A549 (cell line): ENCODE measurements at regions not wholly inside any gene's neighbourhood (a gene's known extent, or its start where the extent isn't known, plus 50 kb on each side); places are given as distances from the start of the nearest gene placed in this dataset.

Experiments
- ATAC-seq, 2 experiments: fragments of 200-7000 bp in 1 of 2; fragments of >200 bp in 1 of 2; cut with Nextera tagmentation in 1 of 2; cut with Tn5 transposase in 1 of 2; 3 replicates each; pipeline versions ENCODE4 v1.8.0 to v1.9.1; 2018 to 2020; ENCODE audit warnings: mild to moderate bottlenecking in 1 of 2, moderate library complexity in 1 of 2
- CTCF ChIA-PET: fragments of 300-600 bp; sonication (Branson Sonifier 250); formaldehyde crosslinking; extraction: SDS; loops from one replicate; lab custom pipeline; 2021; ENCODE audit warnings: antibody characterized with exemption, inconsistent platforms; lab: Yijun Ruan, JAX
- POLR2A ChIA-PET: fragments of 350-600 bp; formaldehyde crosslinking; extraction: SDS; loops from one replicate; lab custom pipeline; 2021; ENCODE audit warnings: antibody characterized with exemption, inconsistent platforms; lab: Yijun Ruan, JAX
- DNase-seq, 2 experiments: peaks; one replicate each; pipeline versions ENCODE4 v3.0.0 to v3.0.0-alpha.2; 2011 to 2016; ENCODE audit warnings: low read depth in 1 of 2, low spot score in 1 of 2
- FAIRE-seq: peaks from 2 replicates; lab custom pipeline; 2011; peaks lifted over from hg19 to GRCh38; lab: Jason Lieb, UNC
- H3K27ac ChIP-seq, 2 experiments: fragments of >200 bp; sonication (Bioruptor Twin); formaldehyde crosslinking; 3 replicates each; pipeline ENCODE4 v1.5.1; 2016 to 2017
- H3K4me1 ChIP-seq: fragments of >200 bp; sonication (Bioruptor Twin); formaldehyde crosslinking; 3 replicates; pipeline ENCODE4 v1.6.1; 2016
- H3K4me2 ChIP-seq: fragments of >200 bp; sonication (Bioruptor Twin); formaldehyde crosslinking; 3 replicates; pipeline ENCODE4 v1.6.1; 2016
- H3K4me3 ChIP-seq: fragments of >200 bp; sonication (Bioruptor Twin); formaldehyde crosslinking; 3 replicates; pipeline ENCODE4 v1.5.1; 2016
- H3K9me3 ChIP-seq: fragments of >200 bp; sonication (Bioruptor Twin); formaldehyde crosslinking; 3 replicates; pipeline ENCODE4 v1.6.1; 2016
- BHLHE40 ChIP-seq: IDR thresholded peaks from 2 replicates; pipeline ENCODE4 v1.6.1; 2012; ENCODE audit warnings: low read depth, low read length, inconsistent platforms
- CEBPB ChIP-seq, 2 experiments: fragments of >200 bp in 1 of 2; sonication (Bioruptor Twin) in 1 of 2; formaldehyde crosslinking in 1 of 2; IDR thresholded peaks; 2 replicates each; pipeline ENCODE4 v1.6.1; 2012 to 2016
- CHD2 ChIP-seq: fragments of 150-350 bp; IDR thresholded peaks from 2 replicates; pipeline ENCODE4 v1.6.1; 2014; ENCODE audit warnings: low read length; ENCODE audit not compliant: partially characterized antibody
- EHF ChIP-seq: fragments of 250-450 bp; sonication (Bioruptor Pico); IDR thresholded peaks from 2 replicates; pipeline ENCODE4 v1.5.0; 2020; ENCODE audit warnings: mild to moderate bottlenecking
- EHMT2 ChIP-seq: fragments of 200-600 bp; sonication (generic); IDR thresholded peaks from 2 replicates; pipeline ENCODE4 v1.6.1; 2016; ENCODE audit warnings: antibody characterized with exemption, low read depth, mild to moderate bottlenecking, moderate library complexity
- EP300 ChIP-seq, 2 experiments: fragments of >200 bp; sonication (Bioruptor Twin); formaldehyde crosslinking; IDR thresholded peaks; 2 replicates in 1 of 2; 3 replicates in 1 of 2; pipeline ENCODE4 v1.6.1; 2016 to 2017
- ESRRA ChIP-seq: fragments of 150-350 bp; IDR thresholded peaks from 2 replicates; pipeline ENCODE4 v1.6.1; 2014; ENCODE audit warnings: mild to moderate bottlenecking, low read length, borderline replicate concordance
- FOXS1 ChIP-seq: fragments of 250-450 bp; sonication (Bioruptor Pico); IDR thresholded peaks from 2 replicates; pipeline ENCODE4 v1.5.0; 2020; ENCODE audit warnings: mild to moderate bottlenecking, moderate library complexity
- GATA3 ChIP-seq: IDR thresholded peaks from 2 replicates; pipeline ENCODE4 v1.6.1; 2012; ENCODE audit warnings: borderline replicate concordance
- HDAC2 ChIP-seq: fragments of 200-600 bp; sonication (generic); IDR thresholded peaks from 2 replicates; pipeline ENCODE4 v1.6.1; 2016
- HOXA7 ChIP-seq: fragments of 250-450 bp; sonication (Bioruptor Pico); IDR thresholded peaks from 2 replicates; pipeline ENCODE4 v1.5.0; 2020; ENCODE audit warnings: mild to moderate bottlenecking, moderate library complexity
- HOXB13 ChIP-seq: fragments of 250-450 bp; sonication (Bioruptor Pico); IDR thresholded peaks from 2 replicates; pipeline ENCODE4 v1.5.0; 2020; ENCODE audit warnings: low read depth, mild to moderate bottlenecking, moderate library complexity
- HOXB5 ChIP-seq: fragments of 250-450 bp; sonication (Bioruptor Pico); IDR thresholded peaks from 2 replicates; pipeline ENCODE4 v1.5.0; 2020; ENCODE audit warnings: mild to moderate bottlenecking, moderate library complexity
- MYC ChIP-seq: IDR thresholded peaks from 2 replicates; pipeline ENCODE4 v1.6.1; 2012; ENCODE audit warnings: mild to moderate bottlenecking, inconsistent platforms, low read length, improper control_type of control experiment, borderline replicate concordance
- NFE2L2 ChIP-seq: fragments of 150-350 bp; conservative IDR thresholded peaks from 2 replicates; pipeline ENCODE4 v1.6.1; 2014; ENCODE audit warnings: low read length
- RAD21 ChIP-seq, 2 experiments: fragments of >200 bp in 1 of 2; sonication (Bioruptor Twin) in 1 of 2; formaldehyde crosslinking in 1 of 2; IDR thresholded peaks in 1 of 2; conservative IDR thresholded peaks in 1 of 2; 2 replicates in 1 of 2; 3 replicates in 1 of 2; pipeline ENCODE4 v1.6.1; 2012 to 2018; ENCODE audit warnings: inconsistent platforms in 1 of 2
- RARB ChIP-seq: fragments of 250-450 bp; sonication (Bioruptor Pico); IDR thresholded peaks from 2 replicates; pipeline ENCODE4 v1.8.0; 2021; ENCODE audit warnings: mild to moderate bottlenecking, moderate library complexity
- RCOR1 ChIP-seq: fragments of 150-350 bp; IDR thresholded peaks from 2 replicates; pipeline ENCODE4 v1.6.1; 2014; ENCODE audit warnings: antibody characterized with exemption, low read length, low read depth
- RNF2 ChIP-seq: fragments of 200-600 bp; sonication (generic); IDR thresholded peaks from 2 replicates; pipeline ENCODE4 v1.6.1; 2016; ENCODE audit warnings: low read depth, mild to moderate bottlenecking, antibody characterized with exemption, moderate library complexity, borderline replicate concordance
- SREBF2 ChIP-seq: fragments of 450-650 bp; IDR thresholded peaks from 2 replicates; pipeline ENCODE4 v1.6.1; 2014; ENCODE audit warnings: mild to moderate bottlenecking, moderate library complexity
- TFCP2L1 ChIP-seq: fragments of 250-450 bp; sonication (Bioruptor Pico); IDR thresholded peaks from 2 replicates; pipeline ENCODE4 v1.5.0; 2021; ENCODE audit warnings: mild to moderate bottlenecking
- ZC3H11A ChIP-seq: fragments of 450-650 bp; IDR thresholded peaks from 2 replicates; pipeline ENCODE4 v1.6.1; 2014; ENCODE audit warnings: antibody characterized with exemption, mild to moderate bottlenecking
- ZNF302 ChIP-seq: fragments of 250-450 bp; sonication (Bioruptor Pico); IDR thresholded peaks from 2 replicates; pipeline ENCODE4 v1.9.0; 2021; ENCODE audit warnings: inconsistent platforms, mild to moderate bottlenecking, moderate library complexity
- ZSCAN20 ChIP-seq: fragments of 250-450 bp; sonication (Bioruptor Pico); IDR thresholded peaks from 2 replicates; pipeline ENCODE4 v1.8.0; 2022; ENCODE audit warnings: mild to moderate bottlenecking, moderate library complexity
- WGBS: methylation state at CpG from one replicate; pipeline ENCODE4 v1.1.6; 2017; ENCODE audit errors: missing lambda C conversion rate; 5-methylcytosine and 5-hydroxymethylcytosine counted together
- TF ChIP-seq, protein P1 (sequence below): fragments of >200 bp; sonication (Bioruptor Twin); formaldehyde crosslinking; IDR thresholded peaks from 2 replicates; pipeline ENCODE4 v1.6.1; 2016
- TF ChIP-seq, protein P2 (sequence below): IDR thresholded peaks from 2 replicates; pipeline ENCODE4 v1.6.1; 2012
- TF ChIP-seq, protein P3 (sequence below): fragments of 250-450 bp; sonication (Bioruptor Pico); IDR thresholded peaks from 2 replicates; pipeline ENCODE4 v1.5.0; 2020; ENCODE audit warnings: low read depth, mild to moderate bottlenecking, moderate library complexity
- TF ChIP-seq, protein P4 (sequence below): fragments of >200 bp; sonication (Bioruptor Twin); formaldehyde crosslinking; IDR thresholded peaks from 3 replicates; pipeline ENCODE4 v1.6.1; 2016
- TF ChIP-seq, protein P5 (sequence below): fragments of 150-350 bp; IDR thresholded peaks from 2 replicates; pipeline ENCODE4 v1.6.1; 2014; ENCODE audit warnings: low read depth, mild to moderate bottlenecking, low read length

DNA sequence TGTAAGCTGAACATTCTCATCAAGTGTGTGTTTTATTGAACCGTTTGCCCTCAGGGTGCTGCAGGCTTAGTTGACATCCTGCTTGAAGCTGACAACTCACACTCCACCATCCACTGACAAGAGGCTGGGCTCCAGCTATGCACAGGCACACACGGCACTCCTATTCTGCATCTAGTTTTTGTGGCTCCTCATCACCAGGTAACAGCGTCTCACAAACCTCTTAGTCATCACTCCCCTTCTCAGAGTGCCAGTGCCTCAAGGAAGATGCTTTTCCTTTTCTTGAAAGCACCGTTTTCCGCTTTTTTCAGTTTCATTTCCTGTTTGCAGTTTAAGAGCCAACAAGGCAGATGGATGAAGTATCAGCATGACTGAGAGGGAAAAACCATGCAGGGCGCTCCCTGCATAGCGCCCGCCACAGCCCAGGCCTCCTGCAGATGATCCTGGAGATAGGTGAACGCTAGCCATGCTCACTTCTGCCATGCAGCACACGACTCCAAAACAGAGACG, 491.2 kb downstream of the COG6 start:
- ChIA-PET POLR2A (no interaction called here), CTCF (interaction anchor here (0.6 to 2.0 kb wide), 2 partner anchors 10 to 421 kb away, joined by 5 read pairs; no protein-coding TSS in a partner anchor)
- ATAC-seq (no peak), DNase-seq (no peak), FAIRE-seq (no peak)
- Histone ChIP-seq H3K4me2 (no peak overlapping the region), H3K4me3 (no peak overlapping the region), H3K9me3 (no peaks in the 10 kb centered on the region), H3K27ac (no peak overlapping the region), H3K4me1 (peaks cover 12% of the 10 kb centered on the region; the same call in 1 of the 3 replicates)
- WGBS: 88% methylated on average over 11 of the region's 11 CpGs
- TF ChIP-seq RNF2: no peak

DNA sequence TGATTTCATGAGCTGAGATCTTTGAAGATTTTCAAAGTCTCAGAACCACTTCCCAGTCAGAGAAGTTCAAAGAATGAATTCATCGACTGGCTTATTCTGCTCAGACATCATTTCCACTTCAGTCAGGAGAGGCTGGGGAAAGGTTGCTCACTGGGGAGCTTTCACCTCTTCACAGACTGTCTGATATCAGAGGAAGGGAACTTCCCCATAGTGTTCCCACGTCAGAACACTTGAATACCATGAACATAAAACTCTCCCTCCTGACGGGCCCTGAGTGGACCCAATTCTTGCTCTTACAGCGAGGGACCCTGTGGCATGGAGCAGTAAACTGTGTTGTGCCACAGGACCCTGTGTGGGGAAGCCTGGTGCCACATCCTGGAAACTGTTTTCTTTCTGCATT, 492.6 kb downstream of the COG6 start:
- Histone ChIP-seq H3K4me2 (no peak overlapping the region), H3K4me1 (peaks cover 20% of the 10 kb centered on the region; the same call in 1 of the 3 replicates), H3K4me3 (no peak overlapping the region), H3K27ac (no peak overlapping the region), H3K9me3 (no peaks in the 10 kb centered on the region)
- DNase-seq (no peak), FAIRE-seq (no peak), ATAC-seq (no peak)
- POLR2A ChIA-PET: no interaction called here
- CTCF ChIA-PET: no interaction called here
- TF ChIP-seq TFCP2L1 (CRISPR knock-in tag): no peak
- no peak for TF ChIP-seq ZSCAN20 (CRISPR knock-in tag)
- no peak for TF ChIP-seq EHMT2
- TF ChIP-seq, protein P1, sequence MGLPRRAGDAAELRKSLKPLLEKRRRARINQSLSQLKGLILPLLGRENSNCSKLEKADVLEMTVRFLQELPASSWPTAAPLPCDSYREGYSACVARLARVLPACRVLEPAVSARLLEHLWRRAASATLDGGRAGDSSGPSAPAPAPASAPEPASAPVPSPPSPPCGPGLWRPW: no peak
- TF ChIP-seq ZNF302 (CRISPR knock-in tag): no peak
- TF ChIP-seq HDAC2: no peak
- no peak for TF ChIP-seq ZC3H11A
- no peak for TF ChIP-seq EP300 (IDR thresholded peaks at IDR 0.05)
- TF ChIP-seq, protein P2, sequence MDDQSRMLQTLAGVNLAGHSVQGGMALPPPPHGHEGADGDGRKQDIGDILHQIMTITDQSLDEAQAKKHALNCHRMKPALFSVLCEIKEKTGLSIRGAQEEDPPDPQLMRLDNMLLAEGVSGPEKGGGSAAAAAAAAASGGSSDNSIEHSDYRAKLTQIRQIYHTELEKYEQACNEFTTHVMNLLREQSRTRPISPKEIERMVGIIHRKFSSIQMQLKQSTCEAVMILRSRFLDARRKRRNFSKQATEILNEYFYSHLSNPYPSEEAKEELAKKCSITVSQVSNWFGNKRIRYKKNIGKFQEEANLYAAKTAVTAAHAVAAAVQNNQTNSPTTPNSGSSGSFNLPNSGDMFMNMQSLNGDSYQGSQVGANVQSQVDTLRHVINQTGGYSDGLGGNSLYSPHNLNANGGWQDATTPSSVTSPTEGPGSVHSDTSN: no peak
- TF ChIP-seq HOXB13 (CRISPR knock-in tag): no peak
- TF ChIP-seq, protein P3, sequence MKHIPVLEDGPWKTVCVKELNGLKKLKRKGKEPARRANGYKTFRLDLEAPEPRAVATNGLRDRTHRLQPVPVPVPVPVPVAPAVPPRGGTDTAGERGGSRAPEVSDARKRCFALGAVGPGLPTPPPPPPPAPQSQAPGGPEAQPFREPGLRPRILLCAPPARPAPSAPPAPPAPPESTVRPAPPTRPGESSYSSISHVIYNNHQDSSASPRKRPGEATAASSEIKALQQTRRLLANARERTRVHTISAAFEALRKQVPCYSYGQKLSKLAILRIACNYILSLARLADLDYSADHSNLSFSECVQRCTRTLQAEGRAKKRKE (CRISPR knock-in tag): no peak
- TF ChIP-seq, protein P4, sequence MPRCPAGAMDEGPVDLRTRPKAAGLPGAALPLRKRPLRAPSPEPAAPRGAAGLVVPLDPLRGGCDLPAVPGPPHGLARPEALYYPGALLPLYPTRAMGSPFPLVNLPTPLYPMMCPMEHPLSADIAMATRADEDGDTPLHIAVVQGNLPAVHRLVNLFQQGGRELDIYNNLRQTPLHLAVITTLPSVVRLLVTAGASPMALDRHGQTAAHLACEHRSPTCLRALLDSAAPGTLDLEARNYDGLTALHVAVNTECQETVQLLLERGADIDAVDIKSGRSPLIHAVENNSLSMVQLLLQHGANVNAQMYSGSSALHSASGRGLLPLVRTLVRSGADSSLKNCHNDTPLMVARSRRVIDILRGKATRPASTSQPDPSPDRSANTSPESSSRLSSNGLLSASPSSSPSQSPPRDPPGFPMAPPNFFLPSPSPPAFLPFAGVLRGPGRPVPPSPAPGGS: no peak
- TF ChIP-seq EHF (CRISPR knock-in tag): no peak
- TF ChIP-seq, protein P5, sequence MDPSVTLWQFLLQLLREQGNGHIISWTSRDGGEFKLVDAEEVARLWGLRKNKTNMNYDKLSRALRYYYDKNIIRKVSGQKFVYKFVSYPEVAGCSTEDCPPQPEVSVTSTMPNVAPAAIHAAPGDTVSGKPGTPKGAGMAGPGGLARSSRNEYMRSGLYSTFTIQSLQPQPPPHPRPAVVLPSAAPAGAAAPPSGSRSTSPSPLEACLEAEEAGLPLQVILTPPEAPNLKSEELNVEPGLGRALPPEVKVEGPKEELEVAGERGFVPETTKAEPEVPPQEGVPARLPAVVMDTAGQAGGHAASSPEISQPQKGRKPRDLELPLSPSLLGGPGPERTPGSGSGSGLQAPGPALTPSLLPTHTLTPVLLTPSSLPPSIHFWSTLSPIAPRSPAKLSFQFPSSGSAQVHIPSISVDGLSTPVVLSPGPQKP: no peak
- no peak for TF ChIP-seq HOXB5 (CRISPR knock-in tag)
- TF ChIP-seq SREBF2: no peak
- TF ChIP-seq HOXA7 (CRISPR knock-in tag): no peak
- no peak for TF ChIP-seq RAD21 (conservative IDR thresholded peaks at IDR 0.05 in 1 of 2, IDR thresholded peaks at IDR 0.05 in 1 of 2)
- WGBS: 89% methylated on average over 4 of the region's 4 CpGs

DNA sequence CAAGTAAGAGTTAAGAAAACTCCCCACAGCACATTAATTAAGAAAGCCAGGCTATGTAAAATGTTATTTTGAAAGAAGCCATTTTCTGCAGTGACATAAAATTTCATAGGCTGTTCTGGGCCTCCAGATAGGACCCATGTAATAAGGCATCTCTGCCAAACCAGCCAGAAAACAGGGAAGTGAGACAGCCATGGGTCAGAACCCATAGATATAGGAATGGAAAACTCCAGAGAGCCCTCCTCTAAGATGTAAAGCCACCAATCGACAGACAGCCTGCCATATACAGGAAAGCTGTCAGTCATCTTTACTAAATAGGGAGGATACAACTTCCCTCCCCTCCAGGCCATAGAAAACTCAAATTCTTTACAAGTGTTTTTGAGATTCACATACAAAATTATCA, 493.3 kb downstream of the COG6 start:
- H3K9me3 ChIP-seq: no peaks in the 10 kb centered on the region
- no peak for TF ChIP-seq CEBPB (IDR thresholded peaks at IDR 0.05)
- TF ChIP-seq HOXA7 (CRISPR knock-in tag): no peak
- no peak for TF ChIP-seq BHLHE40
- no peak for TF ChIP-seq ESRRA
- no peak for TF ChIP-seq FOXS1 (CRISPR knock-in tag)
- TF ChIP-seq RARB: no peak
- TF ChIP-seq GATA3: no peak
- TF ChIP-seq RCOR1: no peak
- TF ChIP-seq CHD2: no peak
- TF ChIP-seq NFE2L2: no peak
- no peak for TF ChIP-seq SREBF2
- TF ChIP-seq ZSCAN20 (CRISPR knock-in tag): no peak
- TF ChIP-seq MYC: no peak
- TF ChIP-seq EP300 (IDR thresholded peaks at IDR 0.05): no peak
- TF ChIP-seq HOXB5 (CRISPR knock-in tag): no peak
- TF ChIP-seq, all 56 proteins: peak for 0
- H3K4me1 ChIP-seq: peaks cover 20% of the 10 kb centered on the region; the same call in 1 of the 3 replicates
- CTCF ChIA-PET: no interaction called here
- WGBS: 33% methylated on average over 1 of the region's 1 CpG
- DNase-seq: no peak
- no peak for FAIRE-seq
- POLR2A ChIA-PET: no interaction called here
- no peak overlapping the region for H3K4me2 ChIP-seq
- H3K4me3 ChIP-seq: no peak overlapping the region
- no peak for ATAC-seq
- H3K27ac ChIP-seq: peak overlapping the region in 1 of 2 experiments; percentile 66; a peak in 1 of 6 replicates
